GM19452 (cell line): ENCODE measurements at regions not wholly inside any gene's neighbourhood (a gene's known extent, or its start where the extent isn't known, plus 50 kb on each side); places are given as distances from the start of the nearest gene placed in this dataset.

Experiments used
- ATAC-seq: cut with Tn5 transposase; IDR thresholded peaks from one replicate; pipeline ENCODE4 v1.9.1; 2021; ENCODE audit not compliant: unreplicated experiment

DNA sequence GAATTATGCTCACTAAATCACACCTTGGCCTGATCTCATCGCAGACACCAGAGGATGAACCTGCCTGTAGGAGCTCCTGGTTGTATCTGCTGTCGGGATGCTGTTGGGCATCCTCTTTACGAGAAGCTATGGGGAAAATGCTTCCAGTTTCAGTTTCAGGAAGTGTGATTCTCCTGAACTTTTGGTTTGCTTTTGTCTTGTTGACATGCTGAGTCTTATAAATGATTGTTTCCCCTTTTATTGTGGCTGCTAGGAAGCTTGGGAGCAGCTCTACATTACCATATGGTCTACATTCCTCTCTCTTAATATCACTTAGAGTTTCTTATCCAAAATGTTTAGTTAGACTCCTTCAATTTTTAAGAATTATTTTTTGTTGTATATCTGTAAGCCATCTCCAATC is 227.5 kb downstream of the MTX2 start:
- no peak for ATAC-seq

DNA sequence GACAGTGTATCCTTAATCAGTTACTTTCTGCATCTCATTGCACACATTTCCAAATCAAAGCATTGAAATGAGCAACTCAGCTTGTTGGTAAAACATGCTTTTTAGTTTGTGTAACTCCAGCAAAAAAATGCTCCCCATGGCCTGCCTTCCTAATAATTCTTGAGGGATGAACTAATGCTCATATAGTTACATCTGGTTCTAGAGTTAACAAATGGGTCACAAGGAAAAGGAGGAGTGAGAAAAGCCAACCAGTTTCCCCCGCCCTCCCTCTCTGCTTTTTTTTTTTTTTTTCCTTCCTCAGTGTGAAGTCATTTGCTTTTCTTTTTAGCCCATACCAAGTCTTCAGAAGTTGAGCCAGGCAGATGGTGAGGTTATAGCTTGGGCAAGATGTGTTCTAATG is 231.7 kb downstream of the MTX2 start:
- ATAC-seq, result no peak

DNA sequence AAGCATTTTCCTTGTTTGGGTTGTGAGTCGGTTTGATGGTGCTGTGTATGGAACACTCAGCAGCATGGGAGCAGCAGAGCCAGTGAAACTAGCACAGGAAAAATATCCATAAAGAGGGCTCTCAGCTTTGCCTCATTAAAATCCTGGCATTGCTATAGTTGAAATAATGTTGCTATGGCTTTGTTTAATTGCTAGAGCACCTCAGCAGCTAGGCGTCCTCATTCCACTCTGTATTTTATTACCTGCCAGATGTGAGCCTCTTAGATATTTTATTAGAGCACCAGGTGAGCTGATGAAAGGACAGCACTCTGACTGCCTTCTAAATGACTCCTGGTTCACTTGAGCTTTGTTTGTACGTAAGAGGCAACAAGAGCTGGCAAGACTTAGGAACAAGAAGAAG is 232.4 kb downstream of the MTX2 start:
- ATAC-seq, result no peak

DNA sequence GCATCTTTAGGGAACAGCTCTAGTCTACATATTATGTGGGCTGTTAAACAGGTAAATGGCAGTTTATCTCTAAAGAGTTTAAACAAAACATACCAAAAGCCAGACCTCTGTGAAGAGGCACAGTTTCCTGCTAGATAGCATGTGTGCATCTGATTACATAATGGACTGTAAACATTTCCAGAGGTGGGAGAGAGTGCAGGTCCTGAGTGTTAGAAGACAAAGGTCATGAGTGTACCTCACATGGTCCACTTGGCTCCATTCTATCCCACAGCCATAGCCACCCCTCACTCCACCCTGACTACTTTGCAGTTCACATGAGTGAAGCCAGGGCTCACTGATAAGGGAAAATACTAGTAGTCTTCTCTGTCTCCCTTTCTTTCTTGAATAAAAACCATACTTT is 233.4 kb downstream of the MTX2 start:
- no peak for ATAC-seq

DNA sequence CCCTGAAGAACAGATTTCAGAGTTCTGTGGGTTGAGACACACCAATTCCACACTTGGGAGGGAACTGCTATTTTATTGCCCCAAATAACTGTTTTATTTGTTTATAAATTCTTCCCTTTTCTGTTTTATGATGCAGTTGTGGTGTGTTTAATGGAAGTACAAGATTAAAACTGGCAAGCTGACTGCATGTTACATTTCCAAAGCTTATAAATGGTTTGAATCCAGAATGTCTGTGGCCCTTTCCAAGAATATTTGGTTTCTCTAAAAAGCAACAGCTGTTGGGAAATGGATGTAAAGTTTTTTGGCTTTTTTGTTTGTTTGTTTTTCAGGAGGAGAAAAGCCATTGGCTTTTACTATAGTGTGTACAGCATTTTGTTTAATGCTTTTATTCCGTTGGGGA is 234.5 kb downstream of the MTX2 start:
- ATAC-seq, result no peak

GRCh38 chr2:176504440-176504839 is 235.2 kb downstream of the MTX2 start:
- no peak for ATAC-seq

DNA sequence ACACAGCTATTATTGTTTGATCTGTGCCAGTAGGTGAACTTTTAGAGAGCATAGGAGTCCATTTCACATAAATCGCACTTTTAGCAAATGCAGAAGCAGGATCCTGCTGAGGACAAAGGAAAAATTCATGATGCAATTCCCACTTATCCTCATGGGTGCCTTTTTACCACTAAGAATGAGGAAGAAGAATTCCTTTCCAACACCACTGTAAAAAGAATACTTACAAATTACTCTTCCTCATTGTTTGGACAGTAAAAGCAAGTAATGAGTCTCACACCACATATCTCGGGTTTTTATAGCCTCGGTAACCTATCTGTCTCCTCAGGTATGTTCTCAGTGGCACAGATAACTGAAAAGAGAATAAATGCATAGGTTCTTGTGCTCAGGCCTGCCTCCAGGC is 238.5 kb downstream of the MTX2 start:
- ATAC-seq, result no peak

DNA sequence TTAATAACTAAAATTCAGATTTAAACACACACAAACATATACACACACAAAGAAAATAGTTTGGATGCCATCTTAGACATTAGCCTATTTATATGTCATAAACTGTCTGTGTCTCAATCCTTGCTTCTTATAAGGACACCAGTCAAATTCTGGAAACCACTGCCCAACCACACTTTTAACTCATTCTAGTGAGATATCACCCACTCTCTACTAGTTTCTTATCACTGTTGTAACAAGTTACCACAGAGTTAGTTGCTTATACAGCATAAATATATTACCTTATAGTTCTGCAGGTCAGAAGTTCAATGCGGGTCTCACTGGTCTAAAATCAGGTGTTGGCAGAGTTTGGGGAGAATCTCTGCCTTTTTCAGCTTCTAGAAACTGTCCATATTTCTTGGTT is 239.1 kb downstream of the MTX2 start:
- ATAC-seq, result no peak

DNA sequence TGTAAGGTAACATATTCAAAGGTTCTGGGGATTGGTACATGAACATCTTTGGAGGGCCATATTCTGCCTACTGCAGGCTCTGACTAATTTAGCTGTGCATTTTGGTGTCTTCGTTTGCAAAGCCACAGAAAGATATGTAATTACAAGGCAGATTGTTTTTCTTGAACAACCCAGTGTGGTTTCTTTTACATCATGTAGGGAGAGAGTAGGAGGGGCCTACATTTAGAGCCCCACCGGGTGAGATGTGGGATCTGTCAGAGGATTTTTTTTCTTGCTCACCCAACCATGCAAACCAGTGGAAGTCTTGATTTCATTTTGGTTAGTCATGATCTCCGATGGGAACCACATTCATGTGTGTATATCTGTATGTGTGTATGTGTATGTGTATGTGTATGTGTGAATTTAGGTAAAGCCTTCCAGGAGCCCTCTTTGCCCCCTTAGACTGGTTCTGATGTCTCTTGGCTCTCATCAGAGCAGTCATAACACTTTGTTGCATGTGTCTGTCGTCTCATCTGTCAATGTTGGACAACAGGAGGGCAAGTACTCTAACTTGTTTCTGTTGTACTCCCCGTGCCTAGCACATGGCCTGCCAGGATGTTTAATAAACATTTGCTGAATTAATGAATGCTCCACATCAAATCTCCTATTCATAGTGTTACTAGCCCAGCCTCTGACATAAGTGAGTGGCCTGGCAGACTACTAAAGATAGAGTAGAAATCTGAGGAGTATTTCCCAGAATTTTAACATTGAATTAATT is 239.9 kb downstream of the MTX2 start:
- peak; percentile 78 for ATAC-seq

GRCh38 chr2:176514276-176514675 is 245.0 kb downstream of the MTX2 start:
- ATAC-seq, result no peak

DNA sequence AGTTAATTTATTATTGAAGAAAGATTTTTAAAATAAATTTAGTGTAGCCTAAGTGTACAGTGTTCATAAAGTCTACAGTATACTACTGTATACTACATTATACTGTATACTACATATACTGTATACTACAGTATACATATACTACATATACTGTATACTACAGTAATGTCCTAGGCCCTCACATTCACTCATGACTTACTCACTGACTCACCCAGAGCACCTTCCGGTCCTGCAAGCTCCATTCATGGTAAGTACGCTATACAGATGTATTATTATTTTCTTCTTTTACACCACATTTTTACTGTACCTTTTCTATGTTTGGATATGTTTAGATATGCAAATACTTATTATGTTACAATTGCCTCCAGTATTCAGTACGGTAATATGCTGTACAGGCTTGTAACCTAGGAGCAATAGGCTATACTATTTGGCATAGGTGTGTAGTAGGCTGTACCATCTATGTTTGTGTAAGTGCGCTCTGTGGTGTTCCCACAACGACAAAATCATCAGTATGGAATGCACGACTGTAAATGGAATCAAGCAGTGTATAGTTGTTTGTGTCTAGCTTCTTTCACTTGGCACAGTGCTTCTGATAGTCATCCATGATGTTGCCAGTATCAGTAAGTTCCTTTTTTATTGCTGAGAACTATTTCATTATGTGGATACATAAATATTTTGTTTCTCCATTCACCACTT is 245.7 kb downstream of the MTX2 start:
- ATAC-seq, result no peak

DNA sequence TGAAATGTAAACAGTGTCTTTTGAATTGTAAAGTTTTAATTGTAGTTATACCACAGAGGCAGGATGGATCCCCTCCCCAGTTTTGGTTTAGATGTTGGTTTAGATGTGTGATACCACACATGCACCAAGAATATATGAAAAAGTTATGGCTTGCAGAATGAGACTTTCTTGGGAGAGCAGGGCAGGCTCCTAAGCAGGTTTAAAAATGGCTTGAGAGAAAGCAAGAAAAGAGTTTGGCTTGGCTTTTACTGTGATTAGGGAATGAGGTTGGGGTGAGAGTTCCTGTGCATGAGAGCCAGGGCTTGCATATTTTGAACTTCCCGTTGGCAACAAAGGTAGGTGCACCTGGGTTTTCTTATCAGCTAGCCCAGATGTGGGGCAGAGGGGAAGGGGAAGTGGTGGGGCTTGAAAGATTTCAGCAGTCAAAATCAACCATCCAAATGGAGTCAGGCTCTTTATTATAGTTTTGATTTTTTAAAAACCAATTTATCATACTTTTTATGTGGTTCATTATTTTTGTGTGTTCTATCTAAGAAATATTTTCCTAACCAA is 246.9 kb downstream of the MTX2 start:
- ATAC-seq, result no peak

DNA sequence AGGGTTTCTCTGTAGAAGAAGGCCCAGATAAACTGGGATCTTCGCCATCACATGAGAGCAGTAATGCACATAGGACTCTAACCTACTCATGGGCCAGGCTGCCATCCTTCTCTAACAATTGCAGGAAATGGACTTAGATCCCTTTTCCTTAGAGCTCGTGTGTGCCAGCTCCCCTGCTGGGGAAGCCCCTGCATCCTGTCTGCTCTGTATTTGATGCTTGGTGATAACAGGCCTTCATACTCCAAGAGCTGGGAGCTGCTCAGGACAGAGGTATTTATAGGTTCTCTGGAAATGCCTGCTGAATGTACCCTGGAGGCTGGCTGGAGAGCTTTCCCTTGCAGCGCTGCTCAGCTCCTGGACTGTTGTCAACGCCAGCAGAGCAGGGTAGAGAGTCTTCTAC is 249.6 kb downstream of the MTX2 start:
- no peak for ATAC-seq

GRCh38 chr2:176521878-176522670 is 252.8 kb downstream of the MTX2 start:
- ATAC-seq, result no peak

DNA sequence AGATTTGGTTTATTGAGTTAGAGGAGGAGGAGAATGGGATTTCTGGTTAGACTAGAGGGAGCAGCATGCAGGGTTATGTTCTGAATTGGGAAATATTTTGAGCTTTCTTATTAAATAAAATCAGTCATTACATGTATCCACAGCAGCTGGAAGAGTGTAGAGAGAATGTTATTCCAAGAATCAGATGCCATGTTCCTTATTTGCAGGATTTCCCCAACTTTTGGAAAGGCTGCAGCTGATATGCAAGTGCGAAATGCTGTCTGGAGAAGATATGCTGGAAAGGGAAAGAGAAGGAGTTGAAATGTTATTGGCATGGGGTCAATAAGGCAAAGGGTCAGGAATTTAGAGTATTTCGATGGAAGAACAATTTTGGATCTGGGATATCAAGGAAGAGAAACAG is 255.8 kb downstream of the MTX2 start:
- ATAC-seq, result no peak

GRCh38 chr2:176526995-176527901 is 258.0 kb downstream of the MTX2 start:
- no peak for ATAC-seq

DNA sequence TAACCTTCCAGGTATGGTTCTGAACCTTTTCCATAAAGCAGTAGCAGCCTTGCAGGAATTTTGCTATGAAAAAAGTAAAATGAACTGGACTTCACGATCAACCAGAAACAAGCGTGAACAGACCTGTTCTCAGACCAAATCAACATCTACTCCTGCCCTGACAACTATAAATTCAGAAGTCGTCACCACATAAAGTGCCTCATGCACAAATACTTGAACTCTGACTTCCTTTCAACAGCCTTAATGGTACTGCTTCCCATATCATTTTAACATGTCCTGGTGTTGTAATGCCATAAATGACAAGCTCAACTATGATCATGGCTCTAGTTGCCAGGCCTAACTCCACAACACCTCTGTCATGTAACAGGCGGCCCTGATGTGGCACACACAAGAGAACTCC is 262.4 kb downstream of the MTX2 start:
- no peak for ATAC-seq

DNA sequence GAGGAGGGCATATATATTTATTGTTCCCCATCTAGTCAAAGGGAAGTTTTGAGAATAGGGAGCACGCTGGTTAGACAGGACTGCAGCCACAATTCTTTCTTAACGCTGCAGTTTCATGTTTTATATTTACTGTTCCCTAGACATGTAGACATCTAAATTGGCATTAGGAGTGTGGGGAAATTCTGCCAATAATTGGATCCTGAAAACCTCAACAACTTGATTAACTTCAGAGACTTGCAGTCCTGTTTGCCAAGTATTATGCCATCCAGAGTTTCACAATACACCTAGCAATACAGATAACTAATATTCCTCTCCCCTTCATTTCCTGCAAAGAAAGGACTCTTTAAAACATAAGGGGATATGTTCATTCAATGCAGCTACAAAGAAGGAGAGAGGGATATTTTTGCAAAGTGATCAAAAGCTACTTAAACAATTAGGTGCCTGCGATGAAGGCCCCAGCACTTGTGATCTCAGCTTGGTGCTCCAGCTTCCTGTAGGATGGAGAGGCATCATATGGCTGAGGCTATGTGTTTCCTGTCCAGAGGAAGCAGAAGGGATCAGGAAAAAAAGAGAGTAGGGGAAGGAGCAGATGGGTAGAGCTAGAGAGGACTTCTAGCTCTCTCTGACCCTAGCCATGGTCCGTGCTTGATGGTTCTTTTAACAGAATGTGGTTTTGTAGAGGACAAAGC is 264.4 kb downstream of the MTX2 start:
- no peak for ATAC-seq

- ATAC-seq, result no peak
These were observed 265.7 kb downstream of the MTX2 start for GRCh38 chr2:176534798-176535466.
